GM12878 (cell line): ENCODE measurements at regions not wholly inside any gene's neighbourhood (a gene's known extent, or its start where the extent isn't known, plus 50 kb on each side); places are given as distances from the start of the nearest gene placed in this dataset.
"Not testable (repeated sequence)": the region's sequence is repeated elsewhere in the genome, so short reads cannot be mapped to it uniquely, and the experiment has no call there.

Experiments
- ATAC-seq: fragments of 200-7000 bp; cut with Tn5 transposase; 3 replicates; pipeline ENCODE4 v1.9.1; 2020; ENCODE audit warnings: mild to moderate bottlenecking, moderate library complexity
- BruUV-seq: library from RNA; stranded (reverse); fragments of 400-500 nt; replicated peaks from 2 replicates; lab custom pipeline; 2021; lab: Mats Ljungman, UMichigan
- CTCF ChIA-PET: fragments of 300-600 bp; sonication (Branson Sonifier 250); formaldehyde crosslinking; extraction: SDS; loops from one replicate; lab custom pipeline; 2021; ENCODE audit warnings: inconsistent platforms; lab: Yijun Ruan, JAX
- POLR2A ChIA-PET: fragments of 350-600 bp; formaldehyde crosslinking; extraction: SDS; loops from one replicate; lab custom pipeline; 2021; ENCODE audit warnings: inconsistent platforms; lab: Charles Lee
- RAD21 ChIA-PET: fragments of 300-600 bp; sonication (Branson Sonifier 250); formaldehyde crosslinking; loops from one replicate; lab custom pipeline; 2023; ENCODE audit warnings: antibody characterized with exemption; ENCODE audit not compliant: unreplicated experiment; lab: Charles Lee
- SMC1A ChIA-PET: fragments of 300-600 bp; sonication (Branson Sonifier 250); formaldehyde crosslinking; loops from one replicate; lab custom pipeline; 2023; ENCODE audit not compliant: unreplicated experiment, uncharacterized antibody; lab: Charles Lee
- DNase-seq: peaks from one replicate; pipeline ENCODE4 v3.0.0-alpha.2; 2011; ENCODE audit warnings: low read depth, low spot score
- FAIRE-seq: peaks from 3 replicates; lab custom pipeline; 2011; peaks lifted over from hg19 to GRCh38; lab: Jason Lieb, UNC
- H2AFZ ChIP-seq: 2 replicates; pipeline ENCODE4 v1.6.0; 2011; ENCODE audit warnings: low read depth, low read length, control low read depth; ENCODE audit not compliant: control insufficient read depth
- H3K27ac ChIP-seq: 2 replicates; pipeline ENCODE4 v1.5.1; 2011; ENCODE audit warnings: control low read depth; ENCODE audit not compliant: control insufficient read depth, insufficient read depth
- H3K27me3 ChIP-seq, 2 experiments: replicated peaks in 1 of 2; 2 replicates each; pipeline versions ENCODE4 v1.6.0 to v1.6.1; 2011; ENCODE audit warnings: low read length in 1 of 2; ENCODE audit not compliant: control insufficient read depth in 2 of 2, insufficient read depth in 2 of 2
- H3K36me3 ChIP-seq, 2 experiments: 2 replicates each; pipeline ENCODE4 v1.5.1; 2011; ENCODE audit warnings: low read length in 1 of 2; ENCODE audit not compliant: control insufficient read depth in 2 of 2, insufficient read depth in 2 of 2
- H3K4me1 ChIP-seq: 2 replicates; pipeline ENCODE4 v1.6.1; 2011; ENCODE audit warnings: mild to moderate bottlenecking, low read length, moderate library complexity, mixed read lengths; ENCODE audit not compliant: control insufficient read depth, insufficient read depth
- H3K4me2 ChIP-seq: 2 replicates; pipeline ENCODE4 v1.6.0; 2011; ENCODE audit warnings: control low read depth; ENCODE audit not compliant: control insufficient read depth, insufficient read depth
- H3K4me3 ChIP-seq: fragments of 200-600 bp; sonication (generic); 2 replicates; pipeline ENCODE4 v1.5.1; 2016
- H3K79me2 ChIP-seq: 2 replicates; pipeline ENCODE4 v1.6.0; 2011; ENCODE audit warnings: low read length; ENCODE audit not compliant: control insufficient read depth, insufficient read depth
- H3K9ac ChIP-seq: 2 replicates; pipeline ENCODE4 v1.8.0; 2011; ENCODE audit warnings: low read length, control low read depth, mixed read lengths; ENCODE audit not compliant: control insufficient read depth, insufficient read depth
- H3K9me3 ChIP-seq: replicated peaks from 3 replicates; pipeline ENCODE4 v1.5.1; 2011; ENCODE audit warnings: mild to moderate bottlenecking, low read length; ENCODE audit not compliant: control insufficient read depth, insufficient read depth
- H4K20me1 ChIP-seq: 2 replicates; pipeline ENCODE4 v1.6.0; 2011; ENCODE audit not compliant: control insufficient read depth, insufficient read depth
- NFIC ChIP-seq: IDR thresholded peaks from 2 replicates; pipeline ENCODE4 v1.6.1; 2012; ENCODE audit warnings: low read depth, mild to moderate bottlenecking, inconsistent platforms, low read length, moderate library complexity
- PAX8 ChIP-seq: fragments of 450-650 bp; IDR thresholded peaks from 2 replicates; pipeline ENCODE4 v1.6.1; 2017; ENCODE audit warnings: mild to moderate bottlenecking, moderate library complexity
- TAF1 ChIP-seq: IDR thresholded peaks from 2 replicates; pipeline ENCODE4 v1.6.1; 2011; ENCODE audit warnings: mild to moderate bottlenecking, low read depth, low read length, borderline replicate concordance
- WGBS: methylation state at CpG from one replicate; pipeline ENCODE4 v1.1.6; 2016; ENCODE audit warnings: low lambda C conversion rate; ENCODE audit not compliant: insufficient replicate concordance, insufficient coverage; ENCODE audit errors: missing lambda C conversion rate; 5-methylcytosine and 5-hydroxymethylcytosine counted together
- in situ Hi-C: fragments of 300-500 bp; cut with MboI; formaldehyde crosslinking; loops from 9 replicates; pipeline ENCODE4 v1.14.3; 2018; ENCODE audit warnings: mixed read lengths
- intact Hi-C: fragments of 100-400 bp; cut with micrococcal nuclease; formaldehyde crosslinking; loops from one replicate; pipeline ENCODE4 v1.14.2; 2022; ENCODE audit not compliant: unreplicated experiment
- TF ChIP-seq, protein P1 (sequence below): IDR thresholded peaks from 2 replicates; pipeline ENCODE4 v1.6.1; 2012; ENCODE audit warnings: mild to moderate bottlenecking, low read depth, low read length

DNA sequence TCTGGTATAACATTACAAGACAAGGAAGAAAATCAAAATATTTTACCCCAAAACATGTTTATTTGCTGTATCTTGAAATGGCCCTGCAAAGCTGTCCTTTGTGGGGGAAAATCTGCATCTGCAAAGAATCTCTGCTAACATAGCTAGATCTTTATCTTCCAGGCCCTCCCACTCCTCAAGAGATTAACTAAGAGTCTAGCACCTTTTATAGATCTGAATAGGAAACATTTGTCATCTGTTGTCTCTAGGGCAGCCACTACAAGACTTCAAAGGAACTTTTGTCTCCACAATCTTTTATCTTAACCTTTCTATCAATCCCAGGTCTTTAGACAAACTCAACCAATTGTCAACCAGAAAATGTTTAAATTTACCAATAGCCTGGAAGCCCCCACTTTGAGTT lies 427.6 kb upstream of the ID2 start:
- H2AFZ ChIP-seq, H3K27ac ChIP-seq, in situ Hi-C loops, H3K4me2 ChIP-seq, BruUV-seq, H3K4me3 ChIP-seq, H3K79me2 ChIP-seq, FAIRE-seq, H3K9ac ChIP-seq, intact Hi-C loops, ATAC-seq, H3K36me3 ChIP-seq, H3K27me3 ChIP-seq, H4K20me1 ChIP-seq, DNase-seq: not testable (repeated sequence)
- ChIA-PET CTCF (interaction anchor here (1.2 to 3.3 kb wide), 4 partner anchors 9 to 166 kb away, joined by 3 to 14 read pairs (median 4); no protein-coding TSS in a partner anchor), POLR2A (interaction anchor here (0.5 to 2.2 kb wide), 5 partner anchors 10 to 418 kb away, joined by 3 to 7 read pairs (median 4); no protein-coding TSS in a partner anchor), SMC1A (interaction anchor here (0.7 to 9.0 kb wide), 17 partner anchors 9 to 528 kb away, joined by 3 to 125 read pairs (median 4); no protein-coding TSS in a partner anchor), RAD21 (interaction anchor here (0.9 to 4.0 kb wide), 10 partner anchors 15 to 500 kb away, joined by 3 to 23 read pairs (median 7); no protein-coding TSS in a partner anchor)
- Histone ChIP-seq H3K9me3 (peaks cover 11% of the 10 kb centered on the region; the same call in 2 of the 3 replicates), H3K4me1 (peaks cover 10% of the 10 kb centered on the region; the same call in 1 of the 2 replicates)

DNA sequence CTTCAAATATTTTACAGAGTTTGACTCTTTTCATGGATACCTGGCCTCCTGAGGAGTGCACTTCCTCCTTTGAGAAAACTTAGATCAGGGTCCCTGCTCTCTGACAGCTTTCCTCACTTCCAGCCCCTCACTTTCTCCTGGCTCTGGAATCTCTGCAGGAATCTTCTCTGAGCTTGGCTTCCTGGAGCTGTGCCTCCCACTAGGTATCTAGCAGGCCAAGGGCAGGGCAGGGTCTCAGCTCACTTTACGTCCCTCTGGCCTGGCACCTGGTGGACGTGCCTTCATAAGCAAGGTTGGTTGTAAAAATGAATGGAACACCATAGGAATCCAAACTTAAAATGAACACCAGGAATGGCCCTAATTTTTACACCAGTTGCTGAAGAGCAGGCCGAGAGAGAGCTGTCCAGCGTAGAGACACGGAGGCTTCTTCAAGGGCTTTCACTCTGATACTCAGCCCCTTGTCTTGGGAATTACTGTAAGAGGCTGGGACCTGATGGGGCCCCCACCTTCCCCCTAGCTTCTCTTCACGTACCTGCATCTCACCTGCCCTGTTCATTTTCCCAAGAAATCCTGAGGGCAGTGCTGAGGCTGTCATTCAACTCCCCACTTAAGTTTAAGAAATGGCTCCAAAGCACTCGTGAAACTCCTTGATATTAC lies 426.9 kb upstream of the ID2 start:
- Histone ChIP-seq H3K27ac (no peak overlapping the region), H3K36me3 (no peaks in the 10 kb centered on the region; a peak in 1 of 4 replicates), H3K4me3 (no peak overlapping the region), H3K79me2 (no peaks in the 10 kb centered on the region), H3K27me3 (no peaks in the 10 kb centered on the region), H3K9ac (no peak overlapping the region), H3K9me3 (peaks cover 8% of the 10 kb centered on the region; the same call in 2 of the 3 replicates), H3K4me1 (peaks cover 10% of the 10 kb centered on the region; the same call in 1 of the 2 replicates), H2AFZ (no peak overlapping the region), H3K4me2 (no peak overlapping the region), H4K20me1 (no peaks in the 10 kb centered on the region)
- intact Hi-C loops: no loop called here
- ChIA-PET POLR2A (interaction anchor here (0.5 kb wide), 1 partner anchor 419 kb away, joined by 7 read pairs; no protein-coding TSS in a partner anchor), RAD21 (interaction anchor here (0.7 to 4.0 kb wide), 4 partner anchors 16 to 58 kb away, joined by 3 to 23 read pairs (median 18); no protein-coding TSS in a partner anchor), SMC1A (interaction anchor here (0.7 to 9.0 kb wide), 9 partner anchors 9 to 260 kb away, joined by 3 to 125 read pairs (median 4); no protein-coding TSS in a partner anchor), CTCF (interaction anchor here (1.2 kb wide), 1 partner anchor 23 kb away, joined by 3 read pairs; no protein-coding TSS in a partner anchor)
- no peak for TF ChIP-seq NFIC
- TF ChIP-seq TAF1: no peak
- no peak for TF ChIP-seq PAX8
- TF ChIP-seq, protein P1, sequence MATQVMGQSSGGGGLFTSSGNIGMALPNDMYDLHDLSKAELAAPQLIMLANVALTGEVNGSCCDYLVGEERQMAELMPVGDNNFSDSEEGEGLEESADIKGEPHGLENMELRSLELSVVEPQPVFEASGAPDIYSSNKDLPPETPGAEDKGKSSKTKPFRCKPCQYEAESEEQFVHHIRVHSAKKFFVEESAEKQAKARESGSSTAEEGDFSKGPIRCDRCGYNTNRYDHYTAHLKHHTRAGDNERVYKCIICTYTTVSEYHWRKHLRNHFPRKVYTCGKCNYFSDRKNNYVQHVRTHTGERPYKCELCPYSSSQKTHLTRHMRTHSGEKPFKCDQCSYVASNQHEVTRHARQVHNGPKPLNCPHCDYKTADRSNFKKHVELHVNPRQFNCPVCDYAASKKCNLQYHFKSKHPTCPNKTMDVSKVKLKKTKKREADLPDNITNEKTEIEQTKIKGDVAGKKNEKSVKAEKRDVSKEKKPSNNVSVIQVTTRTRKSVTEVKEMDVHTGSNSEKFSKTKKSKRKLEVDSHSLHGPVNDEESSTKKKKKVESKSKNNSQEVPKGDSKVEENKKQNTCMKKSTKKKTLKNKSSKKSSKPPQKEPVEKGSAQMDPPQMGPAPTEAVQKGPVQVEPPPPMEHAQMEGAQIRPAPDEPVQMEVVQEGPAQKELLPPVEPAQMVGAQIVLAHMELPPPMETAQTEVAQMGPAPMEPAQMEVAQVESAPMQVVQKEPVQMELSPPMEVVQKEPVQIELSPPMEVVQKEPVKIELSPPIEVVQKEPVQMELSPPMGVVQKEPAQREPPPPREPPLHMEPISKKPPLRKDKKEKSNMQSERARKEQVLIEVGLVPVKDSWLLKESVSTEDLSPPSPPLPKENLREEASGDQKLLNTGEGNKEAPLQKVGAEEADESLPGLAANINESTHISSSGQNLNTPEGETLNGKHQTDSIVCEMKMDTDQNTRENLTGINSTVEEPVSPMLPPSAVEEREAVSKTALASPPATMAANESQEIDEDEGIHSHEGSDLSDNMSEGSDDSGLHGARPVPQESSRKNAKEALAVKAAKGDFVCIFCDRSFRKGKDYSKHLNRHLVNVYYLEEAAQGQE: peak; percentile 49; the same call in 1 of the 2 replicates
- no TSS peak for BruUV-seq
- in situ Hi-C loops: no loop called here
- DNase-seq: no peak
- 64% methylated on average over 7 of the region's 7 CpGs for whole genome bisulfite sequencing
- FAIRE-seq: no peak
- no peak for ATAC-seq
